Breast epithelium (tissue), 3 donors: ENCODE measurements at regions not wholly inside any gene's neighbourhood (a gene's known extent, or its start where the extent isn't known, plus 50 kb on each side); places are given as distances from the start of the nearest gene placed in this dataset.

ENCODE experiments used
- POLR2A ChIP-seq: fragments of 450-650 bp; IDR thresholded peaks from one replicate; pipeline ENCODE4 v1.6.1; 2016; ENCODE audit warnings: antibody characterized with exemption, mild to moderate bottlenecking, moderate library complexity
- POLR2AphosphoS5 ChIP-seq, 3 donors: sonication (generic); formaldehyde crosslinking; IDR thresholded peaks; one replicate each; pipeline ENCODE4 v1.6.1; 2017; ENCODE audit warnings: antibody characterized with exemption in 3 of 3
- TF ChIP-seq, protein P1 (sequence below), 3 donors: fragments of 450-650 bp; IDR thresholded peaks; one replicate each; pipeline ENCODE4 v1.5.1; 2016 to 2017; ENCODE audit warnings: antibody characterized with exemption in 3 of 3, mild to moderate bottlenecking in 3 of 3, moderate library complexity in 3 of 3

DNA sequence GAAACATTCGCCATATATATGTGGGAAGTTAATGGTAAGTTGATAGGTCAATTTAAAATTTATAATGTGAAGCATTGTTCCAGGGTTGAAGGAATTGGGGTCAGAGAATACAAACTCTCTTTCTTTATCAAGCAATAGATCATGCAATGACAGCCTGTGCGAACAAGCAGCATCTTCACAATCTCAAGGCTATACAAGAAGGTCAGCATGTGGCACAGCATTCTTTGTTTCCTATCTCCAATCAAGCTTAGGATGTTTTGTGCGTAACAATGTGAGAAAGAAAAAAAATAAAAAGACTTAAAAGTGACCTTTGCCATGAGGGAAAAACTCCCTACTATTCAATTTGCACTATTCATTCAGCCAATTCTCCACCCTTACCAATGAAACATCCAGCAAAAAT is 288.1 kb upstream of the NECTIN3 start:
- TF ChIP-seq, protein P1, sequence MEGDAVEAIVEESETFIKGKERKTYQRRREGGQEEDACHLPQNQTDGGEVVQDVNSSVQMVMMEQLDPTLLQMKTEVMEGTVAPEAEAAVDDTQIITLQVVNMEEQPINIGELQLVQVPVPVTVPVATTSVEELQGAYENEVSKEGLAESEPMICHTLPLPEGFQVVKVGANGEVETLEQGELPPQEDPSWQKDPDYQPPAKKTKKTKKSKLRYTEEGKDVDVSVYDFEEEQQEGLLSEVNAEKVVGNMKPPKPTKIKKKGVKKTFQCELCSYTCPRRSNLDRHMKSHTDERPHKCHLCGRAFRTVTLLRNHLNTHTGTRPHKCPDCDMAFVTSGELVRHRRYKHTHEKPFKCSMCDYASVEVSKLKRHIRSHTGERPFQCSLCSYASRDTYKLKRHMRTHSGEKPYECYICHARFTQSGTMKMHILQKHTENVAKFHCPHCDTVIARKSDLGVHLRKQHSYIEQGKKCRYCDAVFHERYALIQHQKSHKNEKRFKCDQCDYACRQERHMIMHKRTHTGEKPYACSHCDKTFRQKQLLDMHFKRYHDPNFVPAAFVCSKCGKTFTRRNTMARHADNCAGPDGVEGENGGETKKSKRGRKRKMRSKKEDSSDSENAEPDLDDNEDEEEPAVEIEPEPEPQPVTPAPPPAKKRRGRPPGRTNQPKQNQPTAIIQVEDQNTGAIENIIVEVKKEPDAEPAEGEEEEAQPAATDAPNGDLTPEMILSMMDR (IDR thresholded peaks at IDR 0.05): no peak
- TF ChIP-seq POLR2AphosphoS5 (IDR thresholded peaks at IDR 0.05): no peak
- TF ChIP-seq POLR2A: no peak
